ENCODE measurements at regions not wholly inside any gene's neighbourhood (a gene's known extent, or its start where the extent isn't known, plus 50 kb on each side); places are given as distances from the start of the nearest gene placed in this dataset.

- DNase-seq = no peak
These were observed 65.3 kb upstream of the SHISA3 start for GRCh38 chr4:42331914-42332368.

GRCh38 chr4:42339935-42340406 lies 57.3 kb upstream of the SHISA3 start:
- no peak for DNase-seq

- no peak for DNase-seq
These were observed 55.7 kb upstream of the SHISA3 start for GRCh38 chr4:42341518-42342026.

GRCh38 chr4:42342459-42342858 lies 54.8 kb upstream of the SHISA3 start:
- DNase-seq = no peak

GRCh38 chr4:42344309-42344708 lies 53.0 kb upstream of the SHISA3 start:
- no peak for DNase-seq

GRCh38 chr4:42344749-42345148 lies 52.5 kb upstream of the SHISA3 start:
- DNase-seq = no peak

GRCh38 chr4:42345962-42346544 lies 51.2 kb upstream of the SHISA3 start:
- DNase-seq = no peak

GRCh38 chr4:42347076-42347475 lies 50.2 kb upstream of the SHISA3 start:
- no peak for DNase-seq
